NCI-H1436 (cell line): ENCODE measurements at regions not wholly inside any gene's neighbourhood (a gene's known extent, or its start where the extent isn't known, plus 50 kb on each side); places are given as distances from the start of the nearest gene placed in this dataset.

ENCODE experiments used
- DNase-seq: peaks from one replicate; lab custom pipeline; 2025; lab: John Stamatoyannopoulos, UW

DNA sequence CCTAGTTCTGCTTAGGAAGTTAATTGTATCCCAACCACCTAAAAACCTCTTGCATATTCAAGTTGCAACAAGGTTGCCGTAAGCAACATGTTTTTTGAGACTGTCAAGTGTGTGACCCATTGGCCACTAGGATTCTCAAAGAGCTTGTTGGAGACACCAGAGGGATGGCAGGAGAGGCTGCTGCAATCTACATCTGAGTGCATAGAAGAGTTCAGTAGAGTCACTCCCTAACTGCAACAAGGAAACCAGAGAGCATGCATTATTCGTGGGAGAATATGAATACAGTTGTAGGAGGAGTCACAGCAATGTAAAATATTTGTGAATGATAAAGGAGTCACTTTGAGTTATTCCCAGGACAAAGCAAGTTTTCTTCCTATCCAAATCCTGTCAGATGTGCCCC is 538.6 kb downstream of the TNS3 start:
- DNase-seq, result no peak

- DNase-seq, result no peak
Measured at GRCh38 chr7:47042669-47043068, 539.2 kb downstream of the TNS3 start.

DNA sequence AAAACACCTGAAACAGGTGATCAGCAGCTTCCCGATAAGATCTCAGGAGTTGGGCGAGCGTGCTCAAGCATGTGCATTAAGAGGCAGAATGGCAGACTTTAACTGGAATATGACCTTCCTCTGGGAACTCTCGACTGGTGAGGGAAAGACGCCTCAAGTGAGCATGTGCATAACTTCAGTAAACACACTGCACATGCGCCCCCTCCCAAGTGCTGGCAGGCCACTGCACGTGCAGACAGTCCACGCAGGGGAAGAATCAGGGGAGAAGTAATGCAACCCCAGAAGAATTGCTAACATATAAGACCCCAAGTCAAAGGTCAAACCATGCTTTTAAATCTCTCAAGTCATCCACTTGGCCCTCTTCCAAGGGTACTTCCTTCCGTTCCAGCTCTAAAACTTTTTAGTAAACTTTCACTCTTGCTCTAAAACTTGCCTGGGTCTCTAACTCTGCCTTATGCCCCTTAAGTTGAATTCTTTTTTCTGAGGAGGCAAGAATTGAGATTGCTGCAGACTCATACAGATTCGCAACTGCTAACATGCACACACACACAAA is 541.0 kb downstream of the TNS3 start:
- no peak for DNase-seq

DNA sequence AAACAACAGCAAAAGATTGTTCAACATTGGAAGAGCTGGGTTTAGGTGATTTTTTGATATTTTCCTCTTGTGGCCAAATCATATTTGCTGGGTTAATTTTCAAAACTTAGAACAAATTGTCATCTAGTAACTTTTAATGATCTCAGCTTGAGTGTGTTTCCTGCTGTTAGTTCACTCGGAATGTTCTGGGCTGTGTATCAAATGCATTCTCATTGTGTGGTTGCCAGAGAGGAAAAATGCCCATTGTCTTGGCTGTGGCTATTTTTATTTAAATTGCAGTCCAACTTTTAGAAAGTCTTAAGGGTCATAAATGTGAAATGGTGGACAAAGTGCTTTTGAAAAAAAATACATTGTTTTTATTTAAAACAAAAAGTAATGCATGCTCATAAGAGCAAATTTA is 542.0 kb downstream of the TNS3 start:
- DNase-seq, result no peak

DNA sequence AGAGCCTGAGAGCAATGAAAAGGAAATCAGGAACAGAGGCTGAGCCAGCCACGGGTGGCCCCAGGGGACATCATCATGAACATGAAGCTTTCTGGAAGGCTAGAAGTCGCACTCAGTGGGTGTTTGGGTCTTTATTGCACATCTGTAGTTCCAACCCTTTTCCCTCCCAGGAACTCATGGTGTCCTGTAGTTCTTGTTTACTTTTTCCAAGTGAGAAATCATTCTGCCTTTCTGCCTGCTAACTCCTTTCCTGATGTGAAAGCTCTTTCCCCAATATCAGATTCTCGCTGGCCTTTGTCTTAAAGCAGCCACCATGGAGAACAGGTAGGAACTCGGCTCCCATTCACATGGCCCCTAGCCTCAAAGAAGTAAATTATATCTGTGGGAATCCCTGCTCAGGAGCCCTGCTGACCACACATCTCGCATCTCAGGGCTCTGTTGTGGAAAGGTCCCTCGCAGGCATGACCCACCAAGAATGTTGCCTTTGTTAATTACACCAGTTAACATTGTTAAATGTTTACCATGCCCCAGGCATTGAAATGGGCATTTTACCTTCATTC is 542.7 kb downstream of the TNS3 start:
- DNase-seq, result no peak

- DNase-seq, result no peak
Measured at GRCh38 chr7:47038621-47039020, 543.3 kb downstream of the TNS3 start.

- DNase-seq, result no peak
Measured at GRCh38 chr7:47037607-47038006, 544.3 kb downstream of the TNS3 start.

GRCh38 chr7:47036909-47037308 is 545.0 kb downstream of the TNS3 start:
- DNase-seq, result no peak

GRCh38 chr7:47035522-47035921 is 546.4 kb downstream of the TNS3 start:
- DNase-seq, result no peak

DNA sequence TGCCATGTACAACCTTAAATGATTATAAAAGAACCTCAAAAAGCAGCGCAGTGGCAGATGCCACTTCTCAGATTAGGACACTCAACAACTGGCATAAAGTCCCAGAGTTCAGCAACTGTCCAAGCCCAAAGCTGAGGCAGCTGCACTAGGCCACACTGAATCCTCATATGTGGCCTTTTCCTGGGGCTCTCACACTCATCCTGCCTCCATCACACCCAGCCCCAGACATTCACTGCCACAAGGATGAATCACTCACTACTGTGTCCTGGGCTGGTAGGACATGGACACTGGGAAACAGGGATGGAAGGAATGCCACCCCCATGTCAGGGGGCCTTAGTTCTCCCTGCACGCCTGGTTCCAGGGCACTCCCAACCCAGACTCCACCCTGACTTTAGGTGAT is 547.7 kb downstream of the TNS3 start:
- no peak for DNase-seq

GRCh38 chr7:47032536-47032908 is 549.4 kb downstream of the TNS3 start:
- no peak for DNase-seq

- DNase-seq, result no peak
Measured at GRCh38 chr7:47031786-47032535, 550.0 kb downstream of the TNS3 start.

- DNase-seq, result no peak
Measured at GRCh38 chr7:47028284-47028683, 553.6 kb downstream of the TNS3 start.

DNA sequence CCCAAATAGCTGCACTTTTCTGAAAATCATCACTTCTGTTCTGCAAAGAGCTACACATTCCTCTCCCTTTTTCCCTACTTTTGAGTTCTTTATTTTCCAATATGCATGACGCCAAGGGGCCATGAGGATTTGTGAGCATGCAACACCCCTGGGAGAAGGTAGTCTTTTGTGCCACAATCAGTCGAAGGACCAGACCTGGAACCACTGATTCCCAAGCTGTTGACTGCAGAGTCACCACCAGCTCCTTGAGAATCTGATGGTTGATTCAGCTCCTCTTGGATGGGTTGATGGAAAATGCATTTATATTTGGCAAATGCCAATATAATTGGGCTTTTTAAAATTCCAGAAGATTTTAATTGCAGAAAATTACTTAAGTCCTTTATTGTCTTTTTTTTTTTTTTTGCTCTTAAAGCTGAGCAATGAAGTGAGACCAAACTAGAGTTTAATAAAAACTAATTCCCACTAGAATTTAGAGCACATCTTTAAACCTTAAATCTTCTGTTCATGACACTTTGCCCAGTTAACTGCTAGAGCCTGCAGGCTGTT is 554.1 kb downstream of the TNS3 start:
- no peak for DNase-seq

DNA sequence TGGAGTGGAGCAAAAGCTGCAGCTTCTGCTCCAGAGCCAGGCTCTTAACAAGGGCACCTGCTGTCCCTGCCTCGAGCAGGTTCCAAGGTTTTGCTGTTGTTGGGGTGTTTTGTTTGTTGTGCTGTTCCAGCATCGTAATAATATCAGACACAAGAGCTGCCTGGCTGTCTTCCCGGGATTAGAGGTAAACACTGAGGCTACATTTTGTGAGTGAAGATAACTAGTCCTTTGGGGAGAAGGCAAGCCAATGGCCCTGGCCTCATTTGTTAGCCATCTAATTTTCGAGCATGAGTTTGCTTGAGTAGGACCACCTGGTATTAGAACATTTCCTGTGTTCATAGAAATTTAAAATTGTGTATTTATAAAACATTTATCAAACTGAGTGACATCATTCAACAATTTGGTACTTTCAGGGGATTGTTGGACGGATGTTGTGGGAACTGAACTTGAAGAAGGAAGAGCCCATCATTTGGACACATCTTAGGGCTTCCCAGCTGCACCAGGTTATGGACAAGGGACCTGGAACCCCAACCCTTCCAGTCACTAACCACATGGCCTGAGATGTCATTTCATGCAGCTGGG is 555.0 kb downstream of the TNS3 start:
- DNase-seq, result no peak

DNA sequence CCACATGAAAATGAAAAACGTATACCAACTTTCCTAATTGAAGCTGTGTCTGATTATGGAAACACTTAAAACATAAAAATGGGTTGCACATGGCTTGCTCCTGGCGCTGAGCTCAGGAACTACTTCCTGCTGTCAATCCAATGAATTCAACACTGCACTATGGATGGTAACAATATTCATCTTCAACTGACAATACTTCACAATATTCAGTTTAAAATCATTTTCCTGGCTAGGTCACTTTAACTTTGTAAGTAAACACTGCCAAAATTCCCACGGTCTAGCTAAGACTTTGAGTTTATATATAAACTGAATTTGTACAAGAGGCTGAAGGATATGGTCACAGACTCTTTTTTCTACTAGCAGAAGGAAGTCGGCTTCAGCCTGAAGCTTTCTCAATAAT is 556.9 kb downstream of the TNS3 start:
- no peak for DNase-seq

GRCh38 chr7:47008461-47008860 is 573.5 kb downstream of the TNS3 start:
- no peak for DNase-seq

- no peak for DNase-seq
Measured at GRCh38 chr7:47007471-47007870, 574.4 kb downstream of the TNS3 start.

- no peak for DNase-seq
Measured at GRCh38 chr7:47000561-47000960, 581.4 kb downstream of the TNS3 start.

DNA sequence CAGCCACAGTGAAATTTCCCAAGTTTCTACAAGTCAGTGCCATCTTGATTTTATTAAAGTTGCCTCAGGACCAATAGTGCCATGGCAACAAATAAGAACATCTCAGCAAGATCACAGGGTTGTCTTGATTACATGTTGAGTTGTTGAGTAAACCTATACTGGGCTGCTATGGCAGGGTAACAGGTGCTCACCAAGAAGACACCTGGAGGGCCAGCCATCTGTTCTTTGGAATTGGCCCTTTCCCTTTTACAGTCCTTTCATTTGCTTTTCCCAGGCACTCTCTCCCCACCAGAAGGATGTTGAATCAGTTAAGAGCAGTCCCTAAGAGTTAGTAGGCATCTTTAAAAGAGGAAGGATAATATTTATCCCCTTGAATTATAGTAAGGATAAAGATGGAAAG is 582.0 kb downstream of the TNS3 start:
- no peak for DNase-seq

DNA sequence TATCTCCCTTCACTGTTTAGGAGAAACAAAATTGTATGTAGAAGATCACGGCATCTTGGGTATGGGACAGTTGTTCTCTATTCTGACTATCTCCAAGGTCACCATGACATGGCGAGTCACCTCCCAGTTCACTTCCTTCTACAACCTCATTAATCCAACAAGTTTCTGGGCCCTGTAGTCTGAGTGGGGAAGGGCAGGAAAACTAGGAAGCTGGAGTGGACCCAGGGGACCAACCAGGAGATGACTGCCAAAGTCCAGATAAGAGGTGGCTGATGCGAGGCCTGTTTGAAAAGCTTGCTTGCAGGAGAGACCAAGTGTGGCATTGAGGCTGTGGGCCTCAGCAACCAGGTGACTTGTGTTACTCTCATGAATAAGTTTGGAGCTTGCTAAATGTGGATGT is 584.9 kb downstream of the TNS3 start:
- DNase-seq, result no peak

DNA sequence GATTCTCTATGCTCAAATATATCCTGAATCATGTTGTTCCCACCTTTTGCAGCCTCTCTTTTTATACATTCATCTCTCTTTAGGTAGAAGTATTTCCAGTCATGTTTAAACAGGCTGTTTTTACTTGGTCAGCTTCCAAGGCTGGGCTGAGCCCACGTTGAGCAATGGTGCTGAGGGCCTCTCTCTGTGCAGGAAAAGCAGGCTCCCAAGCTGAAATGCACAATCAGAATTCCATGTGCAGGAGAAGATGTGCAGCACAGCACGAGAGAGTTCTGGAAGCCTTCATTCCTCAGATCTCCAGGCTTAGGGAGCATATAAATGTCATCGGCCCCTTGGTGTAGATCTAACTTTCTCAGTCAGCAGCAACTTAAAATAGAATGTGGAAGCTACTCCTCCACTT is 588.5 kb downstream of the TNS3 start:
- DNase-seq, result no peak

- no peak for DNase-seq
Measured at GRCh38 chr7:46990761-46991160, 591.1 kb downstream of the TNS3 start.
